ENCODE measurements at regions not wholly inside any gene's neighbourhood (a gene's known extent, or its start where the extent isn't known, plus 50 kb on each side); places are given as distances from the start of the nearest gene placed in this dataset.
"Not testable (repeated sequence)": the region's sequence is repeated elsewhere in the genome, so short reads cannot be mapped to it uniquely, and the experiment has no call there.

GRCh38 chr14:98921306-98921705, 350.7 kb downstream of the BCL11B start:
- not testable (repeated sequence) for TF ChIP-seq CTCF (conservative IDR thresholded peaks at IDR 0.05); ZFX (IDR thresholded peaks at IDR 0.05)
